Neuron (in vitro differentiated cells): ENCODE measurements at regions not wholly inside any gene's neighbourhood (a gene's known extent, or its start where the extent isn't known, plus 50 kb on each side); places are given as distances from the start of the nearest gene placed in this dataset.

Experiments used
- H2AFZ ChIP-seq: one replicate; pipeline ENCODE4 v1.6.1; 2013; ENCODE audit warnings: low read depth, mild to moderate bottlenecking, inconsistent platforms, low read length, moderate library complexity
- H3K27me3 ChIP-seq: one replicate; pipeline ENCODE4 v1.6.1; 2013; ENCODE audit warnings: low read length; ENCODE audit not compliant: insufficient read depth
- H3K36me3 ChIP-seq: one replicate; pipeline ENCODE4 v1.6.1; 2013; ENCODE audit warnings: low read length; ENCODE audit not compliant: insufficient read depth
- H3K4me1 ChIP-seq: one replicate; pipeline ENCODE4 v1.6.1; 2013; ENCODE audit warnings: low read length; ENCODE audit not compliant: insufficient read depth
- H3K4me3 ChIP-seq: 2 replicates; pipeline ENCODE4 v1.5.1; 2013; ENCODE audit warnings: mild to moderate bottlenecking, low read length, moderate library complexity
- H3K9me3 ChIP-seq: one replicate; pipeline ENCODE4 v1.6.1; 2013; ENCODE audit warnings: low read length

GRCh38 chr4:28724239-28724638 is 1863.6 kb downstream of the STIM2 start:
- Histone ChIP-seq H3K9me3 (no peaks in the 10 kb centered on the region), H3K36me3 (no peaks in the 10 kb centered on the region), H3K4me3 (no peak overlapping the region), H2AFZ (no peak overlapping the region), H3K4me1 (no peaks in the 10 kb centered on the region), H3K27me3 (no peaks in the 10 kb centered on the region)

DNA sequence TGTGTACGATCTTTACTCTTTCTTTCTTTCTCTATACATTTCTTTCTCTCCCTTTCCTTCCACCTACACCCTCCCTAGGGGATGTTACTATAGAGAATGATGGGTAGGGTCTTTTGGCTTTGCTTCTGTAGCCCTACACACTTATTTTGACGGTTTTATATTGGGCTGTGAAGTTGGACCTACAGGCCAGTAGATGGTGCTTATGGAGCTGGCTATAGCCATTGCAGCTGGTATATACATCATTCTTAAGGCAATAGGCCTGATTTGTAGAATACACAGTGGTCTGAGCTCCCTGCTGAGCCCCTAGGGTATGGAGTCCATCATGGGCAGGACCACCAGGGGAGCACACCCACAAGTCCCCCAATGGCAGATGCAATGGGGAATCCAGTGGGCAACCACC is 1869.7 kb downstream of the STIM2 start:
- Histone ChIP-seq H3K4me3 (no peak overlapping the region), H3K4me1 (no peaks in the 10 kb centered on the region), H3K36me3 (no peaks in the 10 kb centered on the region), H2AFZ (no peak overlapping the region), H3K9me3 (no peaks in the 10 kb centered on the region), H3K27me3 (no peaks in the 10 kb centered on the region)

DNA sequence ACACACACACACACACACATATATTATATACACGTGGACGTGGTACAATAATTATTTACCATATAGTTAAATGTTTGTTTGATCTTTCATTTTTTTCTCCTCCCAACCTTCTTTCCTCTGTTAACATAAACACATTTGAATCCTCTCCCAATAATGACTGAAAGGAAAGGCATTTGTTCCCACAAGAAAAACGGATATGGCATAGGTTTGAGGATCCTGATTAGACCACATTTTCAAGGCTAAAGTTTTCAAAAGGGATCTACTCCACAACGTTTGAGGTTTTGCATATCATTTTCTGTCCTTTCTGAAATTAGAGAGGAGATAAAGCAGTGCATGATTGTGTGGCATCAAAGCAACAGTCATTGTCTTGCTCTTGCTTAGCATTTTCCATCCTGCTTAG is 1883.4 kb downstream of the STIM2 start:
- Histone ChIP-seq H3K4me3 (no peak overlapping the region), H2AFZ (no peak overlapping the region)

DNA sequence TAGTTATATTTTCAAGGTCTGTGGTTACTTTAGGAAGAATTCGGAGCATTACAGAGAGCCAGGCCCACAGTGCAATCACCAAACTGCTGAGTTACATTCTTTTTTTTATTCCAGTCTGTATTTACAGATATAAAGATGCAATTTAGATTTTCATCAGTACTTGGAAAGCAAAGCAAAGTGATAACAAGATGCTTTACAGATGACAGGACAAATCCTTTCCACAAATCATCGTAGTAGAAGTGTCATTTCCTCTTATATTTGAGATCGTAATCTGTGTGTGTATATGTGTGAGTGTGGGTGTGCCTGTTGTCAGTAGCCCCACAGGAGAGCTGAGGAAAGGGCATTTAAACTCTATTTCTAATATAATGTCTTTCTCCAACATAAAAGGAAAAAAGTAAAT is 1893.7 kb downstream of the STIM2 start:
- H2AFZ ChIP-seq: no peak overlapping the region
- no peak overlapping the region for H3K4me3 ChIP-seq
- no peaks in the 10 kb centered on the region for H3K27me3 ChIP-seq
- peaks cover 11% of the 10 kb centered on the region for H3K4me1 ChIP-seq
- no peaks in the 10 kb centered on the region for H3K36me3 ChIP-seq
- H3K9me3 ChIP-seq: no peaks in the 10 kb centered on the region

More for the DNA sequence above, 1883.4 kb downstream of the STIM2 start:
- Histone ChIP-seq H3K36me3 (no peaks in the 10 kb centered on the region), H3K4me1 (no peaks in the 10 kb centered on the region), H3K9me3 (no peaks in the 10 kb centered on the region), H3K27me3 (no peaks in the 10 kb centered on the region)

GRCh38 chr4:28755081-28755480 is 1894.4 kb downstream of the STIM2 start:
- no peaks in the 10 kb centered on the region for H3K36me3 ChIP-seq
- H3K4me3 ChIP-seq: no peak overlapping the region
- H3K27me3 ChIP-seq: no peaks in the 10 kb centered on the region
- H3K4me1 ChIP-seq: peaks cover 11% of the 10 kb centered on the region
- H3K9me3 ChIP-seq: no peaks in the 10 kb centered on the region
- no peak overlapping the region for H2AFZ ChIP-seq

DNA sequence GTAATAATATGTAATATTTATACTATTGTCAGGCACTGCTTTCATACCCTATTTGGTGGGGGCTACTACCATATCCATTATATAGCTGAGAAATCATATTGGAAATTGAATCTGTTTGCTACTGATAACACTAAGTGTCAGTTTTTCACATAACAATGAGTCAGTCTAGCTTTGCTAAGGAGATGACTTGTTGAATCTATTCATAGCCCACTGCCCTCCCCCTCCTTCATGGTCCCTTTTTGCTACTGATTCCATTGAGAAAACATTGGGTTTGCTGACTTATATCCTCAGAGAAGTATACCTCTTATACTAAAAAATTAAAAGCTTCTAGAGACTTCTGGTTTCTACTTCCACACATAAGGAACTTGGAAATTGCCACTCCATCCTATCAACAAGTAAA is 1898.4 kb downstream of the STIM2 start:
- Histone ChIP-seq H3K36me3 (no peaks in the 10 kb centered on the region), H2AFZ (no peak overlapping the region), H3K4me1 (peaks cover 11% of the 10 kb centered on the region), H3K9me3 (no peaks in the 10 kb centered on the region), H3K27me3 (no peaks in the 10 kb centered on the region), H3K4me3 (no peak overlapping the region)

- H3K27me3 ChIP-seq: no peaks in the 10 kb centered on the region
- peaks cover 4% of the 10 kb centered on the region for H3K4me1 ChIP-seq
- no peaks in the 10 kb centered on the region for H3K9me3 ChIP-seq
- H2AFZ ChIP-seq: no peak overlapping the region
- H3K4me3 ChIP-seq: no peak overlapping the region
- H3K36me3 ChIP-seq: no peaks in the 10 kb centered on the region
Observed at GRCh38 chr4:28760003-28760402, 1899.4 kb downstream of the STIM2 start.

DNA sequence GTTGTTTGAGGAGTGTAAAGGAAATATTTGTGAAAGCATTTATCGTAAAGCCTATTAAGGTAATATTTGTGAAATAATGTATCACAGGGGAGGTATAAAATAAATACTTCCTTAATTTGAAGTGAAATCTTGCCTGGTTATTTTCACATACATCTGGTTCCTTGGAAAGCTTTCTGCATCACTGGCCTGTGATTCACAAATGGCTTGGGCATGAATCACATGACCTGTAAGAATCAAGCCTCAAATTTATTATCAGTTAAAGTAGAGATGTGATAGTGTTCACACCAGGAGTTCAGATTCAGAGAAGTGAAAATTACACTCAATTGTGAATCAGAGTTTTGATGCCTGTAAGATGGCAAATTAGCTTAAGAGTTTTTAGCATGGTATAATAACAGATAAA is 1911.4 kb downstream of the STIM2 start:
- H3K9me3 ChIP-seq: no peaks in the 10 kb centered on the region
- H3K4me3 ChIP-seq: no peak overlapping the region
- H3K27me3 ChIP-seq: no peaks in the 10 kb centered on the region
- H3K4me1 ChIP-seq: no peaks in the 10 kb centered on the region
- H2AFZ ChIP-seq: no peak overlapping the region
- no peaks in the 10 kb centered on the region for H3K36me3 ChIP-seq

DNA sequence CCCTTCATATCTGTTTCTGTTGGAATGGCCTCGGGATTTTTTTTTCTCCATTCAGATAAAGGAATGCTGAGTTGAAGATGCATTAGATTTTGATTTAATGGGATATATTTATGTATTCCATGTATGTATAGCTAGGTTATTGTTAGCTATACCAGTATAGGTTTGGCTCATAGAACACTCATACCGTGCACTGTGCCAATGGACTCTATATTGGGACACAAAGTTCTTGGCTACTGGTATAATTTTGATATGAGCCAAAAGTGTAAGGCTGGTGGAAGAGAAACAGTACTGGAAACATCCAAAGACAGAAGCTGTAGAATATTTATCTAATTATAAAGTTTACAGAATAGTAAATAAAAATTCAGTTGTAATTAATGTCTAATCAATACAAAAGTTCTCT is 1912.1 kb downstream of the STIM2 start:
- Histone ChIP-seq H3K4me1 (no peaks in the 10 kb centered on the region), H2AFZ (no peak overlapping the region), H3K36me3 (no peaks in the 10 kb centered on the region)

GRCh38 chr4:28774344-28774743 is 1913.7 kb downstream of the STIM2 start:
- no peaks in the 10 kb centered on the region for H3K36me3 ChIP-seq
- no peaks in the 10 kb centered on the region for H3K27me3 ChIP-seq
- H3K4me1 ChIP-seq: no peaks in the 10 kb centered on the region
- H2AFZ ChIP-seq: no peak overlapping the region
- no peaks in the 10 kb centered on the region for H3K9me3 ChIP-seq
- no peak overlapping the region for H3K4me3 ChIP-seq

More for the DNA sequence above, 1912.1 kb downstream of the STIM2 start:
- Histone ChIP-seq H3K9me3 (no peaks in the 10 kb centered on the region), H3K4me3 (no peak overlapping the region), H3K27me3 (no peaks in the 10 kb centered on the region)

DNA sequence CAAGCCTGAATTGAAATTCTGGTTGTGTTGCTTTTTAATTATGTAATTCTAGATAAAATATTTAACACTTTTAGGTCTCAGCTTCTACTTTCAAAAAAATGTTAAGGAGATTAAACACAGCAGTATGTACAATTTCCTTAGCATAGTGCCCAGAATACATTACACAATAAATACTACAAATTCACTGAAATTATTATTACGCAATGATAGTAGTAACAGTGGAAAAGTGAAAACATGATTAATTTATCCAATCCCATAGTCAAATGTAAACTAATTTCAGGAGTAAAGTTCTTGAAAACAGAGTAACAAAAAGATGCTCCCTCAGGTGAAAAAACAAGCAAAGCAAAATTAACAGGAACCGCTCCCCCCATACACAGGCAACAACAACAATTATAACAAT is 1915.4 kb downstream of the STIM2 start:
- Histone ChIP-seq H3K36me3 (no peaks in the 10 kb centered on the region), H3K4me3 (no peak overlapping the region), H3K27me3 (no peaks in the 10 kb centered on the region), H2AFZ (no peak overlapping the region), H3K4me1 (no peaks in the 10 kb centered on the region), H3K9me3 (no peaks in the 10 kb centered on the region)

DNA sequence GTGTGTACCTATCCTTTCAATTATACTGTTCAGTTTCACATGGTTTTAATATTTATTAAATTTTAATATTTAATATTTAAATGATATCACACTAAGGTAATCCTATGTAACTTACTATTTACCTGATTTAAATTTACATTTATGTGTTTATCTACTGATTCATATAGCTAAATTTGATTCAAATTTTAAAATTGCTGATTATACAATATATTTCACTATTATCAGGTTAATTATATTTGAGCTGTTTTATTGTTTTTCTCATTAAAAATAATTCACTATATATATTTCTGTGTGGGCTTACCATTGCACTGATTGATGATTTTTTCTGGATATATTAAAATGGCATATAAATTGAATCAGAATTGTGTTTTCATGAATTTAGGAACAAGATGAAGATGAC is 1923.5 kb downstream of the STIM2 start:
- Histone ChIP-seq H3K4me1 (no peaks in the 10 kb centered on the region), H3K9me3 (no peaks in the 10 kb centered on the region), H2AFZ (no peak overlapping the region), H3K36me3 (no peaks in the 10 kb centered on the region), H3K27me3 (no peaks in the 10 kb centered on the region), H3K4me3 (no peak overlapping the region)

GRCh38 chr4:28787947-28788346 is 1927.3 kb downstream of the STIM2 start:
- no peak overlapping the region for H2AFZ ChIP-seq
- no peaks in the 10 kb centered on the region for H3K27me3 ChIP-seq
- no peak overlapping the region for H3K4me3 ChIP-seq
- no peaks in the 10 kb centered on the region for H3K4me1 ChIP-seq
- no peaks in the 10 kb centered on the region for H3K9me3 ChIP-seq
- no peaks in the 10 kb centered on the region for H3K36me3 ChIP-seq

- H3K36me3 ChIP-seq: no peaks in the 10 kb centered on the region
- H2AFZ ChIP-seq: no peak overlapping the region
- H3K9me3 ChIP-seq: no peaks in the 10 kb centered on the region
- H3K4me1 ChIP-seq: no peaks in the 10 kb centered on the region
- H3K4me3 ChIP-seq: no peak overlapping the region
- no peaks in the 10 kb centered on the region for H3K27me3 ChIP-seq
Observed at GRCh38 chr4:28788929-28789490, 1928.4 kb downstream of the STIM2 start.
